HepG2 (cell line): ENCODE measurements at regions not wholly inside any gene's neighbourhood (a gene's known extent, or its start where the extent isn't known, plus 50 kb on each side); places are given as distances from the start of the nearest gene placed in this dataset.

Experiments
- ATAC-seq: fragments of 200-7000 bp; cut with Tn5 transposase; 3 replicates; pipeline ENCODE4 v1.9.1; 2020; ENCODE audit warnings: mild to moderate bottlenecking, moderate library complexity
- BruUV-seq: library from RNA; stranded (reverse); fragments of 400-500 nt; replicated peaks from 2 replicates; lab custom pipeline; 2021; lab: Mats Ljungman, UMichigan
- CTCF ChIA-PET: fragments of 300-600 bp; formaldehyde crosslinking; extraction: SDS; loops from one replicate; lab custom pipeline; 2021; ENCODE audit warnings: low total read pairs, inconsistent platforms, low intra/inter-chr PET ratio; lab: Yijun Ruan, JAX
- POLR2A ChIA-PET: fragments of 350-600 bp; sonication (Branson Sonifier 250); formaldehyde crosslinking; loops from one replicate; lab custom pipeline; 2020; ENCODE audit warnings: antibody characterized with exemption, inconsistent platforms; lab: Yijun Ruan, JAX
- DNase-seq: peaks from one replicate; pipeline ENCODE4 v3.0.0-alpha.2; 2015; ENCODE audit warnings: low spot score
- FAIRE-seq: peaks from 3 replicates; lab custom pipeline; 2011; peaks lifted over from hg19 to GRCh38; lab: Jason Lieb, UNC
- H2AFZ ChIP-seq: one replicate; pipeline ENCODE4 v1.6.1; 2011; ENCODE audit warnings: low read length, inconsistent platforms
- H3K27ac ChIP-seq: fragments of 300-600 bp; 3 replicates; pipeline ENCODE4 v1.8.0; 2011; ENCODE audit warnings: mixed run types, mild to moderate bottlenecking, mixed read lengths, low read length, inconsistent platforms; ENCODE audit not compliant: insufficient read depth; ENCODE audit errors: extremely low read length
- H3K27me3 ChIP-seq, 2 experiments: fragments of 200-600 bp in 1 of 2; 2 replicates in 1 of 2; 3 replicates in 1 of 2; pipeline versions ENCODE4 v1.6.0 to v1.8.0; 2011; ENCODE audit warnings: low read length in 2 of 2, mild to moderate bottlenecking in 2 of 2, moderate library complexity in 2 of 2, inconsistent platforms in 1 of 2; ENCODE audit not compliant: insufficient read depth in 2 of 2, control insufficient read depth in 1 of 2
- H3K36me3 ChIP-seq, 2 experiments: fragments of 200-600 bp in 1 of 2; replicated peaks in 1 of 2; 2 replicates in 1 of 2; 3 replicates in 1 of 2; pipeline versions ENCODE4 v1.5.1 to v1.8.0; 2011; ENCODE audit warnings: low read length in 2 of 2, inconsistent platforms in 1 of 2; ENCODE audit not compliant: insufficient read depth in 2 of 2, control insufficient read depth in 1 of 2
- H3K4me1 ChIP-seq: 2 replicates; pipeline ENCODE4 v1.5.1; 2012; ENCODE audit warnings: low read length, inconsistent platforms; ENCODE audit not compliant: insufficient read depth
- H3K4me2 ChIP-seq: 2 replicates; pipeline ENCODE4 v1.6.0; 2011; ENCODE audit warnings: low read depth, low read length, inconsistent platforms
- H3K4me3 ChIP-seq, 3 experiments: fragments of 200-600 bp in 1 of 3; sonication (generic), shearing (Covaris generic) in 1 of 3; replicated peaks in 1 of 3; 2 replicates each; pipeline ENCODE4 v1.5.1; 2011 to 2016; ENCODE audit warnings: low read length in 3 of 3, inconsistent platforms in 2 of 3, low read depth in 2 of 3, mild to moderate bottlenecking in 2 of 3, control low read depth in 1 of 3, mixed read lengths in 1 of 3; ENCODE audit not compliant: insufficient read depth in 1 of 3
- H3K79me2 ChIP-seq: one replicate; pipeline ENCODE4 v1.6.1; 2011; ENCODE audit warnings: low read length, inconsistent platforms; ENCODE audit not compliant: insufficient read depth
- H3K9ac ChIP-seq: 2 replicates; pipeline ENCODE4 v1.6.0; 2011; ENCODE audit warnings: mild to moderate bottlenecking, low read depth, low read length, inconsistent platforms; ENCODE audit not compliant: insufficient read depth
- H3K9me3 ChIP-seq: 2 replicates; pipeline ENCODE4 v1.5.1; 2012; ENCODE audit warnings: mild to moderate bottlenecking, low read length
- H4K20me1 ChIP-seq: 2 replicates; pipeline ENCODE4 v1.6.0; 2011; ENCODE audit warnings: inconsistent platforms, mild to moderate bottlenecking, low read length, moderate library complexity; ENCODE audit not compliant: insufficient read depth
- ARID4A ChIP-seq: sonication (generic); formaldehyde crosslinking; IDR thresholded peaks from 2 replicates; pipeline ENCODE4 v1.5.0; 2020; ENCODE audit warnings: mild to moderate bottlenecking, missing genetic modification reagents, borderline replicate concordance
- FIP1L1 ChIP-seq: fragments of 200-400 bp; formaldehyde crosslinking; IDR thresholded peaks from 2 replicates; pipeline ENCODE4 v1.6.1; 2018; ENCODE audit warnings: low read depth, mild to moderate bottlenecking, low read length, moderate library complexity, borderline replicate concordance; ENCODE audit not compliant: insufficient read depth
- HNRNPH1 ChIP-seq: fragments of 200-400 bp; formaldehyde crosslinking; optimal IDR thresholded peaks from 2 replicates; pipeline ENCODE3; 2017; ENCODE audit warnings: mild to moderate bottlenecking, low read depth, low read length
- UBTF ChIP-seq: sonication (generic); formaldehyde crosslinking; IDR thresholded peaks from 2 replicates; pipeline ENCODE4 v1.4.0; 2020; ENCODE audit warnings: mild to moderate bottlenecking, missing genetic modification reagents
- ZNF235 ChIP-seq: sonication (generic); formaldehyde crosslinking; IDR thresholded peaks from 2 replicates; pipeline ENCODE4 v1.8.1; 2023; ENCODE audit warnings: mild to moderate bottlenecking, missing genetic modification reagents, borderline replicate concordance
- WGBS: methylation state at CpG from one replicate; pipeline ENCODE4 v1.1.6; 2017; ENCODE audit warnings: low lambda C conversion rate; 5-methylcytosine and 5-hydroxymethylcytosine counted together
- in situ Hi-C: cut with HindIII; loops from 2 replicates; pipeline ENCODE4 v1.10.0; 2017; ENCODE audit warnings: low pct_unique_long_range_greater_than_20kb; ENCODE audit not compliant: extremely low pct_ligation_motif_present
- intact Hi-C: fragments of 100-400 bp; cut with micrococcal nuclease; formaldehyde crosslinking; loops from one replicate; pipeline ENCODE4 v1.10.0; 2022; ENCODE audit not compliant: unreplicated experiment

GRCh38 chr2:80926168-80926567, 621.6 kb upstream of the LRRTM1 start:
- ATAC-seq: no peak
- no peak overlapping the region for H3K27ac ChIP-seq
- FAIRE-seq: no peak
- intact Hi-C loops: no loop called here
- ChIA-PET POLR2A (no interaction called here), CTCF (no interaction called here)
- peaks cover 98% of the 10 kb centered on the region for H3K9me3 ChIP-seq
- H3K79me2 ChIP-seq: no peaks in the 10 kb centered on the region
- under 1% methylated on average over 4 of the region's 4 CpGs for WGBS
- BruUV-seq: no TSS peak
- no peak overlapping the region for H3K4me2 ChIP-seq
- H4K20me1 ChIP-seq: no peaks in the 10 kb centered on the region
- no peak for DNase-seq
- in situ Hi-C loops: no loop called here
- no peak overlapping the region for H3K9ac ChIP-seq
- no peak overlapping the region for H2AFZ ChIP-seq
- no peak for TF ChIP-seq ARID4A (CRISPR knock-in tag)
- TF ChIP-seq ZNF235: no peak
- no peak for TF ChIP-seq FIP1L1
- TF ChIP-seq HNRNPH1: no peak
- TF ChIP-seq UBTF (CRISPR knock-in tag): no peak
- H3K27me3 ChIP-seq: no peaks in the 10 kb centered on the region
- no peak overlapping the region for H3K4me3 ChIP-seq
- H3K4me1 ChIP-seq: no peaks in the 10 kb centered on the region
- no peaks in the 10 kb centered on the region for H3K36me3 ChIP-seq
